ENCODE measurements at regions not wholly inside any gene's neighbourhood (a gene's known extent, or its start where the extent isn't known, plus 50 kb on each side); places are given as distances from the start of the nearest gene placed in this dataset.

GRCh38 chr13:97851269-97851668 is 102.2 kb upstream of the IPO5 start:
- no peak overlapping the region for H3K4me3 ChIP-seq (replicated peaks; ENCODE audit: low read depth, low read length)
- TF ChIP-seq CTCF (IDR thresholded peaks at IDR 0.05; ENCODE audit: low read length, missing control alignments) = no peak
- DNase-seq (ENCODE audit: low read depth) = no peak

GRCh38 chr13:97852181-97852874 is 101.1 kb upstream of the IPO5 start:
- H3K4me3 ChIP-seq (replicated peaks; ENCODE audit: low read depth, low read length) = no peak overlapping the region
- no peak for TF ChIP-seq CTCF (IDR thresholded peaks at IDR 0.05; ENCODE audit: low read length, missing control alignments)
- no peak for DNase-seq (ENCODE audit: low read depth)

GRCh38 chr13:97853550-97853949 is 99.9 kb upstream of the IPO5 start:
- no peak for TF ChIP-seq CTCF (IDR thresholded peaks at IDR 0.05; ENCODE audit: low read length, missing control alignments)
- no peak for DNase-seq (ENCODE audit: low read depth)
- no peak overlapping the region for H3K4me3 ChIP-seq (replicated peaks; ENCODE audit: low read depth, low read length)

- peak; percentile 81 for TF ChIP-seq CTCF (IDR thresholded peaks at IDR 0.05; ENCODE audit: low read length, missing control alignments)
- DNase-seq (ENCODE audit: low read depth) = peak; percentile 86
- no peak overlapping the region for H3K4me3 ChIP-seq (replicated peaks; ENCODE audit: low read depth, low read length)
These were observed 97.7 kb upstream of the IPO5 start for GRCh38 chr13:97855570-97856303.

GRCh38 chr13:97856304-97856675 is 97.2 kb upstream of the IPO5 start:
- no peak overlapping the region for H3K4me3 ChIP-seq (replicated peaks; ENCODE audit: low read depth, low read length)
- DNase-seq (ENCODE audit: low read depth) = no peak
- no peak for TF ChIP-seq CTCF (IDR thresholded peaks at IDR 0.05; ENCODE audit: low read length, missing control alignments)

GRCh38 chr13:97858161-97858560 is 95.3 kb upstream of the IPO5 start:
- no peak for TF ChIP-seq CTCF (IDR thresholded peaks at IDR 0.05; ENCODE audit: low read length, missing control alignments)
- DNase-seq (ENCODE audit: low read depth) = no peak
- no peak overlapping the region for H3K4me3 ChIP-seq (replicated peaks; ENCODE audit: low read depth, low read length)
